GM10248 (cell line): ENCODE measurements at regions not wholly inside any gene's neighbourhood (a gene's known extent, or its start where the extent isn't known, plus 50 kb on each side); places are given as distances from the start of the nearest gene placed in this dataset.

Experiments used
- CTCF ChIA-PET: fragments of 300-600 bp; sonication (Branson Sonifier 250); formaldehyde crosslinking; extraction: SDS; loops from one replicate; lab custom pipeline; 2021; ENCODE audit warnings: antibody characterized with exemption; lab: Yijun Ruan, JAX
- POLR2A ChIA-PET: fragments of 350-650 bp; sonication (Branson Sonifier 250); formaldehyde crosslinking; extraction: SDS; loops from one replicate; lab custom pipeline; 2020; ENCODE audit warnings: antibody characterized with exemption; lab: Yijun Ruan, JAX
- DNase-seq: peaks from one replicate; pipeline ENCODE4 v3.0.0; 2012; ENCODE audit errors: extremely low spot score
- CTCF ChIP-seq: IDR thresholded peaks from 2 replicates; pipeline ENCODE4 v1.5.1; 2012; ENCODE audit warnings: mild to moderate bottlenecking, low read depth; ENCODE audit errors: extremely low read depth, missing control alignments, control extremely low read depth

- ChIA-PET CTCF (interaction anchor here (1.1 to 1.2 kb wide), 2 partner anchors 10 to 41 kb away, joined by 3 to 4 read pairs; no protein-coding TSS in a partner anchor), POLR2A (no interaction called here)
- TF ChIP-seq CTCF = no peak
- no peak for DNase-seq
These were observed 236.5 kb downstream of the FOXO1 start for GRCh38 chr13:40429706-40430545.

- CTCF ChIA-PET = interaction anchor here (1.2 to 1.3 kb wide), 2 partner anchors 9 to 38 kb away, joined by 3 to 4 read pairs; no protein-coding TSS in a partner anchor
- POLR2A ChIA-PET = no interaction called here
- TF ChIP-seq CTCF = no peak
- peak; percentile 26 for DNase-seq
These were observed 234.1 kb downstream of the FOXO1 start for GRCh38 chr13:40432018-40432978.

- DNase-seq = no peak
- POLR2A ChIA-PET = no interaction called here
- CTCF ChIA-PET = interaction anchor here (1.2 to 1.3 kb wide), 2 partner anchors 10 to 37 kb away, joined by 3 to 4 read pairs; no protein-coding TSS in a partner anchor
- no peak for TF ChIP-seq CTCF
These were observed 233.4 kb downstream of the FOXO1 start for GRCh38 chr13:40433001-40433400.

- no peak for TF ChIP-seq CTCF
- POLR2A ChIA-PET = no interaction called here
- no peak for DNase-seq
- CTCF ChIA-PET = interaction anchor here (1.2 kb wide), 1 partner anchor 11 kb away, joined by 4 read pairs; no protein-coding TSS in a partner anchor
These were observed 232.9 kb downstream of the FOXO1 start for GRCh38 chr13:40433577-40433976.

- CTCF ChIA-PET = interaction anchor here (0.6 to 1.3 kb wide), 5 partner anchors 10 to 106 kb away, joined by 3 to 7 read pairs (median 4); no protein-coding TSS in a partner anchor
- POLR2A ChIA-PET = no interaction called here
- no peak for TF ChIP-seq CTCF
- DNase-seq = no peak
These were observed 231.7 kb downstream of the FOXO1 start for GRCh38 chr13:40434516-40435397.
